Psoas muscle (tissue), 7 donors: ENCODE measurements at regions not wholly inside any gene's neighbourhood (a gene's known extent, or its start where the extent isn't known, plus 50 kb on each side); places are given as distances from the start of the nearest gene placed in this dataset.

Source experiments
- ATAC-seq, 4 donors: fragments of 200-7000 bp; cut with Tn5 transposase; one replicate each; pipeline ENCODE4 v1.9.1; 2020; ENCODE audit warnings: moderate library complexity in 3 of 4, mild to moderate bottlenecking in 2 of 4
- DNase-seq, 2 donors: peaks; one replicate each; pipeline ENCODE4 v3.0.0-alpha.2; 2020
- H3K27ac ChIP-seq: fragments of 200-600 bp; one replicate; pipeline ENCODE4 v1.8.0; 2022
- H3K27me3 ChIP-seq, 3 donors: fragments of 200-600 bp in 1 of 3; one replicate each; pipeline versions ENCODE4 v1.6.1 to v1.8.0; 2013 to 2022; ENCODE audit warnings: low read length in 2 of 3, mild to moderate bottlenecking in 2 of 3, moderate library complexity in 1 of 3; ENCODE audit not compliant: insufficient read depth in 3 of 3
- H3K36me3 ChIP-seq, 2 donors: fragments of 200-600 bp in 1 of 2; one replicate each; pipeline versions ENCODE4 v1.6.1 to v1.8.0; 2013 to 2022; ENCODE audit warnings: low read depth in 1 of 2, mild to moderate bottlenecking in 1 of 2, moderate library complexity in 1 of 2; ENCODE audit not compliant: insufficient read depth in 1 of 2
- H3K4me1 ChIP-seq: fragments of 200-600 bp; one replicate; pipeline ENCODE4 v1.8.0; 2022
- H3K4me3 ChIP-seq: fragments of 200-600 bp; one replicate; pipeline ENCODE4 v1.8.0; 2022; ENCODE audit warnings: mild to moderate bottlenecking
- H3K9me3 ChIP-seq: fragments of 200-600 bp; one replicate; pipeline ENCODE4 v1.8.0; 2022
- WGBS, 3 donors: extraction: QIAGEN DNeasy Blood & Tissue Kit; methylation state at CpG; one replicate each; pipeline versions ENCODE4 v1.1.6 to v1.1.7; 2013; 5-methylcytosine and 5-hydroxymethylcytosine counted together
- intact Hi-C, 2 donors: fragments of 100-400 bp; cut with DNase I; formaldehyde crosslinking; loops; one replicate each; pipeline versions ENCODE4 v1.11.0 to v1.14.2; 2022
- TF ChIP-seq, protein P1 (sequence below): fragments of 200-600 bp; IDR thresholded peaks from one replicate; pipeline ENCODE4 v1.8.0; 2022; ENCODE audit warnings: antibody characterized with exemption
- donor health status: healthy with polysubstance abuse.
- donor health status: DM: no; HTN: no; CAD: no; lungs with moderate emphysema.
- donor health status: Bipolar disorder and iron deficiency.
- donor health status: healthy.
- donor health status: DM: yes; HTN: yes; CAD: no.
- donor health status: DM: no; HTN: no; CAD: no.
- donor health status: DM: yes; HTN: yes; CAD: no.

DNA sequence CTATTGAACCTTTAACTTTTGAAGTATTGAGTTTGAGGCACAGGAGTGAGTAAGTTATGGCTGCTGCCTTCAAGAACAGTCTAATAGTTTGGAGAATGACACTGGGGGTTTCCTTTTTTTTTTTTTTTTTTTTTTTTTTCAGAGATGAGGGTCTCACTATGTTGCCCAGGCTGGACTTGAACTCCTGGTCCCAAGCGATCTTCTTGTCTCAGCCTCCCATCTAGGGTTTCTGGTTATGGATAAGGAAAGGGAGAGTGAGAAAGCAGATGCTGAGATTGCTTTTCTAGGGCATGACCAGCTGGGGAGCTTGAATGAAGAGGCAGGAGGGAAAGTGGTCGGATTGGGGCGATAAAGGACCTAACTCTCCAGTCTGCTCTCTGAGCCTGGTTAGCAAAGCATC is 59.9 kb upstream of the BTRC start:
- Histone ChIP-seq H3K9me3 (no peaks in the 10 kb centered on the region), H3K27ac (no peak overlapping the region), H3K4me3 (no peak overlapping the region), H3K36me3 (no peaks in the 10 kb centered on the region), H3K27me3 (peaks cover 0 to 17% (median 0%) of the 10 kb centered on the region in 3 donors), H3K4me1 (peaks cover 34% of the 10 kb centered on the region)
- no peak for DNase-seq
- TF ChIP-seq, protein P1, sequence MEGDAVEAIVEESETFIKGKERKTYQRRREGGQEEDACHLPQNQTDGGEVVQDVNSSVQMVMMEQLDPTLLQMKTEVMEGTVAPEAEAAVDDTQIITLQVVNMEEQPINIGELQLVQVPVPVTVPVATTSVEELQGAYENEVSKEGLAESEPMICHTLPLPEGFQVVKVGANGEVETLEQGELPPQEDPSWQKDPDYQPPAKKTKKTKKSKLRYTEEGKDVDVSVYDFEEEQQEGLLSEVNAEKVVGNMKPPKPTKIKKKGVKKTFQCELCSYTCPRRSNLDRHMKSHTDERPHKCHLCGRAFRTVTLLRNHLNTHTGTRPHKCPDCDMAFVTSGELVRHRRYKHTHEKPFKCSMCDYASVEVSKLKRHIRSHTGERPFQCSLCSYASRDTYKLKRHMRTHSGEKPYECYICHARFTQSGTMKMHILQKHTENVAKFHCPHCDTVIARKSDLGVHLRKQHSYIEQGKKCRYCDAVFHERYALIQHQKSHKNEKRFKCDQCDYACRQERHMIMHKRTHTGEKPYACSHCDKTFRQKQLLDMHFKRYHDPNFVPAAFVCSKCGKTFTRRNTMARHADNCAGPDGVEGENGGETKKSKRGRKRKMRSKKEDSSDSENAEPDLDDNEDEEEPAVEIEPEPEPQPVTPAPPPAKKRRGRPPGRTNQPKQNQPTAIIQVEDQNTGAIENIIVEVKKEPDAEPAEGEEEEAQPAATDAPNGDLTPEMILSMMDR = no peak
- intact Hi-C loops = loop anchor here in 1 of 2 donors (5.0 kb wide), 2 partner anchors 42 to 67 kb away; partner anchors contain the start of gene LBX1
- 96 to 98% (median 97%) methylated on average over 3 of the region's 3 CpGs for WGBS, 3 donors
- no peak for ATAC-seq

DNA sequence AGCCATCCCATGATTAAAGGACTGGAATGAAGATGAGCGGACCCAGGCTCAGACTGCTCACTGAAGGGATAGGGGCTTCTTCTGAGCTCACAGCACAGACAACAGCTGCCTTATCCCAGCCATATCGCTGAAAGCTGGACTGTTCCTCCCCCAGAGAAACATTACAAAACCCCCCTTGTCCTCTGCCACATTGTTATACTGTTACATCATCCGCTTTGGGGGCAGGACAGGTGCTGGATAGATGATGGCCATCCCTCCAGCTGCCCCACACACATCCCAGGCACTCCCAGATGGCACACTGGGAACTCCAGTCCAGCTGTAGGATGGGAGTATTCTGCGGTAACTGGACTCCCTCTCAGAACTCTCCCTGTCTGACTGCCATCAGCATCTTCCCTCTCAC is 58.7 kb upstream of the BTRC start:
- no peak overlapping the region for H3K27ac ChIP-seq
- peaks cover 34% of the 10 kb centered on the region for H3K4me1 ChIP-seq
- DNase-seq (no peak), ATAC-seq (no peak)
- intact Hi-C loops = no loop called here
- H3K4me3 ChIP-seq = no peak overlapping the region
- 46 to 60% (median 52%) methylated on average over 4 of the region's 4 CpGs for WGBS, 3 donors
- H3K27me3 ChIP-seq = peaks cover 0 to 11% (median 0%) of the 10 kb centered on the region in 3 donors
- H3K36me3 ChIP-seq = no peaks in the 10 kb centered on the region
- TF ChIP-seq, protein P1 = no peak
- H3K9me3 ChIP-seq = no peaks in the 10 kb centered on the region

DNA sequence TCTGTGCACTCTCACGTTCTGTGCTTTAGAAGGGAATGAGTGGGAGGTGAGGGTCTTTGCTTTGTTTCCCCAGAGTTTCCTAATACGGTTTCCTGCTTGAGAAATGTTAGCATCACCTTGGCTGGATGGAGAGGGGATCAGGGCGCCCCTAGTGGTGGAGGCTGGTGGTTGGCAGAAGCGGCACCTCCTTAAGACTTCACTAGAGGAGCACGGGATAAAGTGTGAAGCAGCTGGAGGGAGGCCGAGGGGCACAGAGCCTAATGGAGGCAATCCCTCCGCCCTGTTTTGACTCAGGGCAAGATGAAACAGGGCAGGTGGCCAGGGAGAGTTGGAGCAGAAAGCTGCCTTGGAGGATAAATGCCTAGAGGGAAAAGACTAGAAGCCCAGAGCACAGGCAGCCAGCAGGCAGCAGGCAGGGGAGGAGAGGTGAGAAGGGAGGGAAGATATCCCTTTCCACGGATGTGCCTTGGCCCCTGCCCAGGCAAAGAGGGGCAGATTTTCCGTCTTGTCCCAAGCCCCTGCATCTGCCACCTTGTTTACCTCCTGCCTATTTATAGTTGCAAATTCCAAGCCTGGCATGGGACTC is 56.0 kb upstream of the BTRC start:
- ATAC-seq (peak; percentile 67 to 85 (median 80)), DNase-seq (peak; percentile 59 to 86)
- Histone ChIP-seq H3K4me1 (peaks cover 25% of the 10 kb centered on the region), H3K9me3 (no peaks in the 10 kb centered on the region), H3K4me3 (no peak overlapping the region), H3K27ac (peak overlapping the region; percentile 68), H3K36me3 (no peaks in the 10 kb centered on the region), H3K27me3 (peaks cover 0 to 4% (median 0%) of the 10 kb centered on the region in 3 donors)
- intact Hi-C loops = no loop called here
- 1 to 6% (median 2%) methylated on average over 9 of the region's 9 CpGs for WGBS, 3 donors
- TF ChIP-seq, protein P1 = peak; percentile 87

DNA sequence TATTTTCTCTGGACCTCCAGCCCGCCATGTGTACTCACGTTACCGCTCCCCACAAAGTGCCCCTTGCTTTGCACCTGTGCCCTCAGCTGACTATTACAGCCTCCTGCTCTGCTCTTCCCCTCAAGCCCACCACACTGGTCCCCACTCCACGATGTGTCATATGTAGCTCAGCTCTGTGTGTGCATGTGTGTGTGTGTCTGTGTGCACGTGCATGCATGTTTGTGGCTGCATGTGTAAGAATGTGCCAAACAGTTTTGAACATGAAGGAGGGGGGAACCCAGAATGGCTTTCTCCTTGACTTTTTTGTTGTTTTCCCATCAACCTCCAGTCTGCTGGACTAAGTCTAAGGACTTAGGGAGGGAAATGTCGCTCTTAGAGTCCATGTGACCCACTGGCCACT is 54.8 kb upstream of the BTRC start:
- H3K36me3 ChIP-seq = no peaks in the 10 kb centered on the region
- intact Hi-C loops = no loop called here
- no peak overlapping the region for H3K4me3 ChIP-seq
- ATAC-seq = no peak
- no peaks in the 10 kb centered on the region for H3K9me3 ChIP-seq
- H3K27me3 ChIP-seq = no peaks in the 10 kb centered on the region
- TF ChIP-seq, protein P1 = no peak
- H3K4me1 ChIP-seq = peaks cover 19% of the 10 kb centered on the region
- peak overlapping the region; percentile 68 for H3K27ac ChIP-seq
- no peak for DNase-seq
- 70 to 86% (median 76%) methylated on average over 6 of the region's 6 CpGs for WGBS, 3 donors
